Astrocyte (in vitro differentiated cells and primary cell): ENCODE measurements at regions not wholly inside any gene's neighbourhood (a gene's known extent, or its start where the extent isn't known, plus 50 kb on each side); places are given as distances from the start of the nearest gene placed in this dataset.

ENCODE experiments used
- DNase-seq: peaks from one replicate; pipeline ENCODE4 v3.0.0-alpha.2; 2010; ENCODE audit warnings: low read depth
- FAIRE-seq: peaks from 2 replicates; lab custom pipeline; 2011; peaks lifted over from hg19 to GRCh38; lab: Jason Lieb, UNC
- H2AFZ ChIP-seq: 2 replicates; pipeline ENCODE4 v1.6.0; 2012; ENCODE audit warnings: low read depth, low read length, inconsistent platforms
- H3K27ac ChIP-seq: 2 replicates; pipeline ENCODE4 v1.5.1; 2011; ENCODE audit warnings: low read depth, low read length, inconsistent platforms
- H3K27me3 ChIP-seq: 2 replicates; pipeline ENCODE4 v1.6.0; 2011; ENCODE audit warnings: low read length, inconsistent platforms; ENCODE audit not compliant: insufficient read depth
- H3K36me3 ChIP-seq: 2 replicates; pipeline ENCODE4 v1.5.1; 2011; ENCODE audit warnings: low read length, inconsistent platforms; ENCODE audit not compliant: insufficient read depth
- H3K4me1 ChIP-seq: 2 replicates; pipeline ENCODE4 v1.5.1; 2011; ENCODE audit warnings: low read length, inconsistent platforms; ENCODE audit not compliant: insufficient read depth
- H3K4me2 ChIP-seq: 2 replicates; pipeline ENCODE4 v1.6.0; 2012; ENCODE audit warnings: low read length, inconsistent platforms
- H3K4me3 ChIP-seq: 2 replicates; pipeline ENCODE4 v1.5.1; 2011; ENCODE audit warnings: low read depth, mild to moderate bottlenecking, low read length, inconsistent platforms; ENCODE audit not compliant: insufficient read depth
- H3K79me2 ChIP-seq: 2 replicates; pipeline ENCODE4 v1.6.0; 2012; ENCODE audit warnings: mild to moderate bottlenecking, low read length, inconsistent platforms; ENCODE audit not compliant: insufficient read depth
- H3K9ac ChIP-seq: 2 replicates; pipeline ENCODE4 v1.6.0; 2012; ENCODE audit warnings: mild to moderate bottlenecking, low read length, inconsistent platforms
- H3K9me3 ChIP-seq: 2 replicates; pipeline ENCODE4 v1.5.1; 2012; ENCODE audit warnings: low read depth, mild to moderate bottlenecking, low read length, inconsistent platforms; ENCODE audit not compliant: insufficient read depth
- H4K20me1 ChIP-seq: 2 replicates; pipeline ENCODE4 v1.6.0; 2012; ENCODE audit warnings: low read length, inconsistent platforms; ENCODE audit not compliant: insufficient read depth
- H3K27ac Mint-ChIP-seq: one replicate; pipeline ENCODE4 v1.8.0; 2021; ENCODE audit warnings: mild to moderate bottlenecking, mixed read lengths; ENCODE audit not compliant: unreplicated experiment
- H3K27me3 Mint-ChIP-seq: one replicate; pipeline ENCODE4 v1.8.0; 2021; ENCODE audit warnings: low read depth, mixed read lengths; ENCODE audit not compliant: unreplicated experiment
- H3K36me3 Mint-ChIP-seq: one replicate; pipeline ENCODE4 v1.8.0; 2021; ENCODE audit warnings: low read depth, mixed read lengths; ENCODE audit not compliant: unreplicated experiment
- H3K4me1 Mint-ChIP-seq: one replicate; pipeline ENCODE4 v1.8.0; 2021; ENCODE audit warnings: low read depth, mixed read lengths; ENCODE audit not compliant: unreplicated experiment
- H3K4me3 Mint-ChIP-seq: one replicate; pipeline ENCODE4 v1.8.0; 2021; ENCODE audit warnings: mild to moderate bottlenecking, moderate library complexity, mixed read lengths; ENCODE audit not compliant: unreplicated experiment
- H3K9me3 Mint-ChIP-seq: one replicate; pipeline ENCODE4 v1.8.0; 2021; ENCODE audit warnings: mild to moderate bottlenecking, mixed read lengths; ENCODE audit not compliant: unreplicated experiment
- CTCF ChIP-seq: IDR thresholded peaks from 2 replicates; pipeline ENCODE4 v1.5.1; 2011; ENCODE audit warnings: low read depth, mild to moderate bottlenecking, inconsistent platforms, low read length, moderate library complexity; ENCODE audit not compliant: insufficient read depth
- EZH2 ChIP-seq: IDR thresholded peaks from 2 replicates; pipeline ENCODE4 v1.6.1; 2012; ENCODE audit warnings: mild to moderate bottlenecking, low read length, inconsistent platforms; ENCODE audit not compliant: insufficient read depth

GRCh38 chr18:66160007-66160406, 409.2 kb downstream of the CDH7 start:
- no peaks in the 10 kb centered on the region for H3K27me3 Mint-ChIP-seq
- no peak overlapping the region for H3K4me3 ChIP-seq
- H3K4me1 ChIP-seq, result no peaks in the 10 kb centered on the region
- no peaks in the 10 kb centered on the region for H3K36me3 ChIP-seq
- no peaks in the 10 kb centered on the region for H3K27me3 ChIP-seq
- H3K27ac ChIP-seq, result no peak overlapping the region
- no peak overlapping the region for H3K27ac Mint-ChIP-seq
- TF ChIP-seq CTCF (no peak), EZH2 (no peak)
- no peaks in the 10 kb centered on the region for H3K79me2 ChIP-seq
- no peak overlapping the region for H3K4me2 ChIP-seq
- no peak overlapping the region for H3K9ac ChIP-seq
- no peaks in the 10 kb centered on the region for H3K9me3 Mint-ChIP-seq
- no peak overlapping the region for H2AFZ ChIP-seq
- FAIRE-seq, result no peak
- H3K4me3 Mint-ChIP-seq, result no peak overlapping the region
- H4K20me1 ChIP-seq, result no peaks in the 10 kb centered on the region
- DNase-seq, result no peak
- H3K4me1 Mint-ChIP-seq, result no peaks in the 10 kb centered on the region
- no peaks in the 10 kb centered on the region for H3K36me3 Mint-ChIP-seq
- H3K9me3 ChIP-seq, result no peaks in the 10 kb centered on the region

- no peak overlapping the region for H3K4me2 ChIP-seq
- no peaks in the 10 kb centered on the region for H3K27me3 ChIP-seq
- no peak overlapping the region for H3K27ac Mint-ChIP-seq
- no peak overlapping the region for H3K4me3 Mint-ChIP-seq
- no peaks in the 10 kb centered on the region for H3K36me3 Mint-ChIP-seq
- no peaks in the 10 kb centered on the region for H4K20me1 ChIP-seq
- no peak for TF ChIP-seq EZH2
- no peak for TF ChIP-seq CTCF
- no peak for FAIRE-seq
- H3K36me3 ChIP-seq, result no peaks in the 10 kb centered on the region
- no peaks in the 10 kb centered on the region for H3K4me1 ChIP-seq
- DNase-seq, result no peak
- H3K9ac ChIP-seq, result no peak overlapping the region
- H3K4me3 ChIP-seq, result no peak overlapping the region
- no peaks in the 10 kb centered on the region for H3K79me2 ChIP-seq
- H3K4me1 Mint-ChIP-seq, result no peaks in the 10 kb centered on the region
- H3K27me3 Mint-ChIP-seq, result no peaks in the 10 kb centered on the region
- no peak overlapping the region for H2AFZ ChIP-seq
- no peaks in the 10 kb centered on the region for H3K9me3 ChIP-seq
- no peaks in the 10 kb centered on the region for H3K9me3 Mint-ChIP-seq
- H3K27ac ChIP-seq, result no peak overlapping the region
These were observed 408.6 kb downstream of the CDH7 start for GRCh38 chr18:66159451-66159850.

GRCh38 chr18:66156946-66157687, 406.3 kb downstream of the CDH7 start:
- no peak overlapping the region for H3K4me3 Mint-ChIP-seq
- no peaks in the 10 kb centered on the region for H3K9me3 Mint-ChIP-seq
- no peaks in the 10 kb centered on the region for H4K20me1 ChIP-seq
- TF ChIP-seq EZH2, result no peak
- TF ChIP-seq CTCF, result no peak
- H3K4me1 ChIP-seq, result no peaks in the 10 kb centered on the region
- H3K9me3 ChIP-seq, result no peaks in the 10 kb centered on the region
- H3K4me1 Mint-ChIP-seq, result no peaks in the 10 kb centered on the region
- no peak overlapping the region for H3K27ac Mint-ChIP-seq
- no peak overlapping the region for H3K4me3 ChIP-seq
- H3K4me2 ChIP-seq, result no peak overlapping the region
- no peaks in the 10 kb centered on the region for H3K36me3 Mint-ChIP-seq
- H3K79me2 ChIP-seq, result no peaks in the 10 kb centered on the region
- no peak overlapping the region for H3K27ac ChIP-seq
- FAIRE-seq (no peak), DNase-seq (no peak)
- no peak overlapping the region for H3K9ac ChIP-seq
- H3K27me3 Mint-ChIP-seq, result no peaks in the 10 kb centered on the region
- H2AFZ ChIP-seq, result no peak overlapping the region
- no peaks in the 10 kb centered on the region for H3K36me3 ChIP-seq
- H3K27me3 ChIP-seq, result no peaks in the 10 kb centered on the region
